ENCODE measurements at regions not wholly inside any gene's neighbourhood (a gene's known extent, or its start where the extent isn't known, plus 50 kb on each side); places are given as distances from the start of the nearest gene placed in this dataset.
A peak's percentile ranks its signal among the peaks of the same experiment; 100 is the strongest.
"Not testable (repeated sequence)": the region's sequence is repeated elsewhere in the genome, so short reads cannot be mapped to it uniquely, and the experiment has no call there.

DNA sequence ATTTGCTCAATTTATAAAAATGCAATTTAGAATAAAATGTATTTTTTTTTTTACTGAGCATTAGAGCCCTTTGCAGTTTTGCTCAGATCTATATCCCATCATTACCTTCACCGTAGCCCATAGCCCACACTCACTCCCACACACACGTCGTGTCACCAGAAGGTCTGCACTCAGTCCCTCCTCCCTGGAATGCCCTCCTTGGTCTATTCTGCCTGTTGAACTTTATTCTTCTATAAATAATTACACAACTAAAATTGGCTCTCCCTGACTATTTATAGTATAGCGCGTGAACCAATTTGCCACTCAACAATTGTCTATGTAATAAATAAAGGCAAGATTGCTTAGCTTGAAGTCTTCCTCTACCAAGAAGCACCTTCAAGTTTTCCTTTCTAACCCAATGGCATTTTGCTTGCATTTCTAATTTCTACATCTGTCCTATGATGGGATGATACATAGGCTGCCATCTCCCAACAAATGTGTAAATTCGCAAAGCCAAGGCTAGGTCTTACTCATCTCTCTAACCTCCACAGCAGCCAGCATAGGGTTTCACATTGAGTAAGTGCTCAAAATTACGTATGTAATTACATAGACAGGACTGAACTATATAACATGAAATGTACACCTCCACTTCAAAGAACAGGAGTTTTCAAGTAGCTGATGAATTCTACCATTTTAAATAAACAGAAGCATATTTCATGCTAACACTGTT is 172.0 kb upstream of the HES1 start:
- no peak overlapping the region for H3K4me3 ChIP-seq (ENCODE audit: low read depth, low read length)
- no peak overlapping the region for H4K12ac ChIP-seq (ENCODE audit: low read depth, low read length)
- H3K23ac ChIP-seq (ENCODE audit: low read length) = no peak overlapping the region
- no peak overlapping the region for H3K18ac ChIP-seq (ENCODE audit: low read length)
- no peak overlapping the region for H4K8ac ChIP-seq (ENCODE audit: low read depth, low read length)
- no peaks in the 10 kb centered on the region for H3K27me3 ChIP-seq (ENCODE audit: insufficient read depth, low read length)
- H3K4me2 ChIP-seq (ENCODE audit: low read length) = no peak overlapping the region
- no peak overlapping the region for H3K14ac ChIP-seq (ENCODE audit: low read length)
- H2AK5ac ChIP-seq (ENCODE audit: low read length) = no peak overlapping the region
- H2BK12ac ChIP-seq (ENCODE audit: low read length) = no peak overlapping the region
- H3K4ac ChIP-seq (ENCODE audit: low read depth, low read length) = no peak overlapping the region
- WGBS (ENCODE audit: extremely low coverage, insufficient coverage, insufficient read length) = no CpG with 5 or more reads among the region's 7 CpGs
- H3K9me3 ChIP-seq (ENCODE audit: insufficient read depth, low read depth, low read length) = no peaks in the 10 kb centered on the region
- DNase-seq = peak in 1 of 2 donors; percentile 6
- no peak overlapping the region for H2BK5ac ChIP-seq (ENCODE audit: low read depth, low read length, poor library complexity)
- no peak overlapping the region for H2BK120ac ChIP-seq (ENCODE audit: insufficient read depth, low read length, poor library complexity)
- H3K36me3 ChIP-seq (ENCODE audit: control insufficient read depth in 1 of 2, insufficient read depth in 2 of 2, low read length in 2 of 2) = no peaks in the 10 kb centered on the region
- H3K9ac ChIP-seq (ENCODE audit: low read length) = no peak overlapping the region
- no peak overlapping the region for H2AFZ ChIP-seq (ENCODE audit: insufficient read depth, low read length, poor library complexity)
- H3K4me1 ChIP-seq (ENCODE audit: control insufficient read depth in 1 of 2, insufficient read depth in 2 of 2, low read length in 2 of 2) = peaks cover 0 to 7% of the 10 kb centered on the region in 2 experiments
- H3K79me1 ChIP-seq (ENCODE audit: low read length) = no peaks in the 10 kb centered on the region
- no peaks in the 10 kb centered on the region for H3K79me2 ChIP-seq (ENCODE audit: control insufficient read depth, insufficient read depth, low read length, poor library complexity)
- no peak overlapping the region for H3K27ac ChIP-seq (ENCODE audit: low read depth, low read length)
- H4K91ac ChIP-seq (ENCODE audit: low read depth, low read length) = no peak overlapping the region

GRCh38 chr3:193964517-193964880 is 171.4 kb upstream of the HES1 start:
- Histone ChIP-seq H4K91ac (ENCODE audit: low read depth, low read length) (no peak overlapping the region), H3K18ac (ENCODE audit: low read length) (no peak overlapping the region), H3K79me2 (ENCODE audit: control insufficient read depth, insufficient read depth, low read length, poor library complexity) (no peaks in the 10 kb centered on the region), H3K9ac (ENCODE audit: low read length) (no peak overlapping the region), H3K4me1 (ENCODE audit: control insufficient read depth in 1 of 2, insufficient read depth in 2 of 2, low read length in 2 of 2) (peaks cover 0 to 7% of the 10 kb centered on the region in 2 experiments), H4K8ac (ENCODE audit: low read depth, low read length) (no peak overlapping the region), H3K27ac (ENCODE audit: low read depth, low read length) (no peak overlapping the region), H2AK5ac (ENCODE audit: low read length) (no peak overlapping the region), H3K4ac (ENCODE audit: low read depth, low read length) (no peak overlapping the region), H3K79me1 (ENCODE audit: low read length) (no peaks in the 10 kb centered on the region), H2BK5ac (ENCODE audit: low read depth, low read length, poor library complexity) (no peak overlapping the region), H3K23ac (ENCODE audit: low read length) (no peak overlapping the region), H4K12ac (ENCODE audit: low read depth, low read length) (no peak overlapping the region), H3K9me3 (ENCODE audit: insufficient read depth, low read depth, low read length) (no peaks in the 10 kb centered on the region), H2AFZ (ENCODE audit: insufficient read depth, low read length, poor library complexity) (no peak overlapping the region), H3K4me3 (ENCODE audit: low read depth, low read length) (no peak overlapping the region), H3K14ac (ENCODE audit: low read length) (no peak overlapping the region), H2BK12ac (ENCODE audit: low read length) (no peak overlapping the region), H3K36me3 (ENCODE audit: control insufficient read depth in 1 of 2, insufficient read depth in 2 of 2, low read length in 2 of 2) (no peaks in the 10 kb centered on the region), H3K4me2 (ENCODE audit: low read length) (no peak overlapping the region), H2BK120ac (ENCODE audit: insufficient read depth, low read length, poor library complexity) (no peak overlapping the region), H3K27me3 (ENCODE audit: insufficient read depth, low read length) (no peaks in the 10 kb centered on the region)
- no CpG with 5 or more reads among the region's 2 CpGs for WGBS (ENCODE audit: extremely low coverage, insufficient coverage, insufficient read length)
- no peak for DNase-seq

- no peak overlapping the region for H3K4ac ChIP-seq (ENCODE audit: low read depth, low read length)
- WGBS (ENCODE audit: extremely low coverage, insufficient coverage, insufficient read length) = no CpG with 5 or more reads among the region's 5 CpGs
Measured at GRCh38 chr3:193968380-193968974, 167.5 kb upstream of the HES1 start.

GRCh38 chr3:193970131-193970772 is 165.7 kb upstream of the HES1 start:
- H3K79me1 ChIP-seq (ENCODE audit: low read length); H3K27ac ChIP-seq (ENCODE audit: low read depth, low read length); H3K4me3 ChIP-seq (ENCODE audit: low read depth, low read length); H3K18ac ChIP-seq (ENCODE audit: low read length); H2AFZ ChIP-seq (ENCODE audit: insufficient read depth, low read length, poor library complexity); H3K9ac ChIP-seq (ENCODE audit: low read length); H3K23ac ChIP-seq (ENCODE audit: low read length); H3K9me3 ChIP-seq (ENCODE audit: insufficient read depth, low read depth, low read length); H2BK12ac ChIP-seq (ENCODE audit: low read length); H2AK5ac ChIP-seq (ENCODE audit: low read length); H3K36me3 ChIP-seq (ENCODE audit: control insufficient read depth in 1 of 2, insufficient read depth in 2 of 2, low read length in 2 of 2); H4K12ac ChIP-seq (ENCODE audit: low read depth, low read length); H2BK120ac ChIP-seq (ENCODE audit: insufficient read depth, low read length, poor library complexity); H4K91ac ChIP-seq (ENCODE audit: low read depth, low read length); H3K14ac ChIP-seq (ENCODE audit: low read length); H4K8ac ChIP-seq (ENCODE audit: low read depth, low read length); H3K79me2 ChIP-seq (ENCODE audit: control insufficient read depth, insufficient read depth, low read length, poor library complexity); H3K27me3 ChIP-seq (ENCODE audit: insufficient read depth, low read length); H3K4ac ChIP-seq (ENCODE audit: low read depth, low read length); H3K4me2 ChIP-seq (ENCODE audit: low read length); H2BK5ac ChIP-seq (ENCODE audit: low read depth, low read length, poor library complexity): not testable (repeated sequence)
- no CpG with 5 or more reads among the region's 7 CpGs for WGBS (ENCODE audit: extremely low coverage, insufficient coverage, insufficient read length)
- DNase-seq = peak; percentile 47 to 66
- peaks cover 7 to 12% of the 10 kb centered on the region in 2 experiments for H3K4me1 ChIP-seq (ENCODE audit: control insufficient read depth in 1 of 2, insufficient read depth in 2 of 2, low read length in 2 of 2)

More at GRCh38 chr3:193968380-193968974, 167.5 kb upstream of the HES1 start:
- H2AFZ ChIP-seq (ENCODE audit: insufficient read depth, low read length, poor library complexity) = no peak overlapping the region
- DNase-seq = no peak
- no peaks in the 10 kb centered on the region for H3K27me3 ChIP-seq (ENCODE audit: insufficient read depth, low read length)
- no peaks in the 10 kb centered on the region for H3K9me3 ChIP-seq (ENCODE audit: insufficient read depth, low read depth, low read length)
- no peak overlapping the region for H2BK120ac ChIP-seq (ENCODE audit: insufficient read depth, low read length, poor library complexity)
- H3K4me2 ChIP-seq (ENCODE audit: low read length) = no peak overlapping the region
- no peak overlapping the region for H4K12ac ChIP-seq (ENCODE audit: low read depth, low read length)
- no peak overlapping the region for H3K9ac ChIP-seq (ENCODE audit: low read length)
- H3K4me1 ChIP-seq (ENCODE audit: control insufficient read depth in 1 of 2, insufficient read depth in 2 of 2, low read length in 2 of 2) = no peaks in the 10 kb centered on the region
- no peak overlapping the region for H4K8ac ChIP-seq (ENCODE audit: low read depth, low read length)
- H2BK5ac ChIP-seq (ENCODE audit: low read depth, low read length, poor library complexity) = no peak overlapping the region
- no peak overlapping the region for H2BK12ac ChIP-seq (ENCODE audit: low read length)
- H3K36me3 ChIP-seq (ENCODE audit: control insufficient read depth in 1 of 2, insufficient read depth in 2 of 2, low read length in 2 of 2) = no peaks in the 10 kb centered on the region
- no peak overlapping the region for H3K27ac ChIP-seq (ENCODE audit: low read depth, low read length)
- no peak overlapping the region for H3K23ac ChIP-seq (ENCODE audit: low read length)
- H2AK5ac ChIP-seq (ENCODE audit: low read length) = no peak overlapping the region
- H3K14ac ChIP-seq (ENCODE audit: low read length) = no peak overlapping the region
- no peaks in the 10 kb centered on the region for H3K79me2 ChIP-seq (ENCODE audit: control insufficient read depth, insufficient read depth, low read length, poor library complexity)
- H3K79me1 ChIP-seq (ENCODE audit: low read length) = peaks cover 2% of the 10 kb centered on the region
- no peak overlapping the region for H3K18ac ChIP-seq (ENCODE audit: low read length)
- no peak overlapping the region for H4K91ac ChIP-seq (ENCODE audit: low read depth, low read length)
- H3K4me3 ChIP-seq (ENCODE audit: low read depth, low read length) = no peak overlapping the region
